ENCODE measurements at regions not wholly inside any gene's neighbourhood (a gene's known extent, or its start where the extent isn't known, plus 50 kb on each side); places are given as distances from the start of the nearest gene placed in this dataset.

DNA sequence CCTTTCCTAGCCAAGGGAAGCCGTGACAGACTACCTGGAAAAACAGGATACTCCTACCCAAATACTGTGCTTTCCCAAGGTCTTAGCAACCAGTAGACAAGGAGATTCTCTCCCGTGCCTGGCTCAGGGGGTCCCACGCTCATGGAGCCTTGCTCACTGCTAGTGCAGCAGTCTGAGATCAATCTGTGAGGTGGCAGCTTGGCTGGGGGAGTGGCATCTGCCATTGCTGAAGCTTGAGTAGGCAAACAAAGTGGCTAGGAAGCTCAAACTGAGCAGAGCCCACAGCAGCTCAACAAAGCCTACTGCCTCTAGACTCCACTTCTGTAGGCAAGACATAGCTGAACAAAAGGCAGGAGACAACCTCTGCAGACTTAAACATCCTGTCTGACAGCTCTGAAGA lies 177.1 kb downstream of the PARM1 start:
- DNase-seq (ENCODE audit: low read depth): no peak

DNA sequence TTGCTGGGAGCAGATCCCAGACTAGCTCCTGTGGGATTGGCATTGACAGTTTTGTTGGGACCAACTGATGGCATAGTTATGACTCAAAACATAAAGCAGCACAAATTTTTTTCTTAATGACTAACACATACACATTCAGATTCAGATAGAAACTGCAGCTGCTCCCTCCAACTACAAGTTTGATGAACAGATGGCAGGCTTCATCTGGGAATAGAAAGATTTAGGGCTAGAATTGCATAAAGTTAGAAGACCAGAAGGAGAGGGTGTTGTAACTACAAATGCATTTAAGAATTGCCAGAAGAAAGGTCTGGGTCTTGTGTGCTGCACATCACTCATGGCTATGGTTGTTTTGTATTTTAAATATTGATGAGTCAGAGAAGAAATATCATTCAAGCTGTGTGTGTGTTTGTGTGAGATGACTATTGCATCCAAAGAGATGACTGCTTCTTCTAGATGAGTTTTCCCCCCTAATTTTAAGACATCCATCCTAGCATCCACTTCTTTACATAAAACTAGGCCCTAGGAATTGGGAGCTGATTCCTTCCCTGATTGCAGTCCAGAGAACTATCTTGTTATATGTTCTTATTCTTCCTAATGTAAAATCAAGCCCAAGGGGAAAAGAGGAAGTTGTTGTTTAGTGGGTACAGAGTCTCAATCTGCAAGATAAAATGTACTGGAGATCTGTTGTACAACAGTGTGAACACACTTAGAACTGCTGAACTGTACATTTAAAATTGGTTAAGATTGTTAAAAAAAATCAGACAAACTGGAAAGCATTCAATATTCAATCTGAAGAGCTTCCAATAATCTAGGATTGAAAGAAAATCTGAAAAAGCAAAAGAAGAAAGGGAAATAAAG lies 175.1 kb downstream of the PARM1 start:
- DNase-seq (ENCODE audit: low read depth): no peak

DNA sequence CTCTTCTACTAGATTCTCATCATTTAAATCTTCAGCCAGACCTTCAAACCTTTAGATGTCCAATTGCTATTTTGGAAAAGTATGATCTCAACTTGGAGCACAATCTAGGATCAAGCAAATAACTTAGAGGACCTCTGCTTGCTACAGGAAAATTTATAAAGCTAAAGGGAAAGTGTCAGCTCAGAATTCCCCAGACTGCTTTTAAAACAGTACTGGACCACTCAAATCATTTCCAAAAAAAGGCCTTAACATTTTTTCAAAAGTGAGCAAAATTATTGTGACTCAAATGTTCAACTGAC lies 169.8 kb downstream of the PARM1 start:
- no peak for DNase-seq (ENCODE audit: low read depth)

DNA sequence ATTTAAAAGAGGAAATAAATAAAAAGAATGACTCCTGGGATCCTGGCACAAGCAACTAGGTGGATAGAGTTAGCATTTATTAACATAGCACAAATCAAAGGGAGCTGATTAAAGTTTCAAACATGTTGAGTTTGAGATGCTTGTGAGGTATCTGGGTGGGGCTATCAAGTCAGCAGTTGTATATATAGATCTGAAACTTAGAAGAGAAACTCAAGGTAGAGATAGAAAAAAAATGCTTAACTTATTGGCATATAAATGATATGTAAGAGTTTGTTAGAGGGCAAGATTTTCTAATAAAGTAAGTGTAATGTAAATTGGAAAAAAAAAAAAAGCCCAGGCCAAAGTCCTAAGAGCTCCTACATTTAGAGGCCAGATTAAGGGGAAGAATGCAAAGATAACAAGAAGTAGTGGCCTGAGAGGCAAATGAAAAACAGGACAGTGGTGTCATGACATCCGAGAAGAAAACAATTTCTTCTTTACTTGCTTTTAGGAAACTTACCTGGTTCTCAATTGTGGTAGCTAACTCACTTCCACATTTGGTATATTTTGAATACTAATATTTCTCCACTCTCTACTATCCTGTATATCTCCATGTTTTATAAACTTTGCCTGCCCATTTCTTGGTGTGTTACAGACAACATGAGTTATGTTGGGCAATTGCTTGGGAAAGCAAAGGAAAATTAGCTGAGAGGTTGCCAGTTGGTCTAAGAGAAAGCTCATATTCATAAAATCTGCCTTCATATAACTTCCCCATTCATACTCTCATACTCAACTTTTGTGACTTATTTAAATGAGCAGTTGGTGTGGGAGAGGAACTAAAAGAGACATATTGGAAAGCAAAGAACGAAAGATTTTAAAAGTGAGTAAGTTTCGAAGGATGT lies 169.2 kb downstream of the PARM1 start:
- no peak for DNase-seq (ENCODE audit: low read depth)

Measured in RPMI7951 (cell line).